ENCODE measurements at regions not wholly inside any gene's neighbourhood (a gene's known extent, or its start where the extent isn't known, plus 50 kb on each side); places are given as distances from the start of the nearest gene placed in this dataset.
"Not testable (repeated sequence)": the region's sequence is repeated elsewhere in the genome, so short reads cannot be mapped to it uniquely, and the experiment has no call there.

- no peak for DNase-seq
Observed at GRCh38 chr4:29710519-29710918, 1009.6 kb upstream of the PCDH7 start.

GRCh38 chr4:29711226-29711625 is 1008.9 kb upstream of the PCDH7 start:
- no peak for DNase-seq

- no peak for DNase-seq
Observed at GRCh38 chr4:29717287-29718057, 1002.7 kb upstream of the PCDH7 start.

- DNase-seq, result no peak
Observed at GRCh38 chr4:29718136-29718535, 1002.0 kb upstream of the PCDH7 start.

- no peak for DNase-seq
Observed at GRCh38 chr4:29722253-29722652, 997.9 kb upstream of the PCDH7 start.

GRCh38 chr4:29726938-29727337 is 993.2 kb upstream of the PCDH7 start:
- DNase-seq, result no peak

- DNase-seq, result no peak
Observed at GRCh38 chr4:29734343-29735213, 985.6 kb upstream of the PCDH7 start.

GRCh38 chr4:29756966-29757365 is 963.2 kb upstream of the PCDH7 start:
- DNase-seq, result no peak

- no peak for DNase-seq
Observed at GRCh38 chr4:29762151-29762550, 958.0 kb upstream of the PCDH7 start.

- no peak for DNase-seq
Observed at GRCh38 chr4:29770627-29771026, 949.5 kb upstream of the PCDH7 start.

GRCh38 chr4:29788123-29788522 is 932.0 kb upstream of the PCDH7 start:
- not testable (repeated sequence) for DNase-seq

GRCh38 chr4:29805245-29805644 is 914.9 kb upstream of the PCDH7 start:
- no peak for DNase-seq

- peak; percentile 19 for DNase-seq
Observed at GRCh38 chr4:29805916-29806480, 914.2 kb upstream of the PCDH7 start.

- DNase-seq, result no peak
Observed at GRCh38 chr4:29817961-29818360, 902.2 kb upstream of the PCDH7 start.

- no peak for DNase-seq
Observed at GRCh38 chr4:29829067-29829466, 891.1 kb upstream of the PCDH7 start.

GRCh38 chr4:29852537-29852936 is 867.6 kb upstream of the PCDH7 start:
- DNase-seq, result peak; percentile 71

- no peak for DNase-seq
Observed at GRCh38 chr4:29853833-29854232, 866.3 kb upstream of the PCDH7 start.

- DNase-seq, result no peak
Observed at GRCh38 chr4:29861307-29861706, 858.9 kb upstream of the PCDH7 start.

GRCh38 chr4:29867412-29867811 is 852.8 kb upstream of the PCDH7 start:
- DNase-seq, result no peak

GRCh38 chr4:29900336-29900735 is 819.8 kb upstream of the PCDH7 start:
- no peak for DNase-seq

- DNase-seq, result no peak
Observed at GRCh38 chr4:29908276-29908675, 811.9 kb upstream of the PCDH7 start.

- peak; percentile 7 for DNase-seq
Observed at GRCh38 chr4:29927895-29928294, 792.3 kb upstream of the PCDH7 start.

- DNase-seq, result no peak
Observed at GRCh38 chr4:29948451-29948850, 771.7 kb upstream of the PCDH7 start.

- no peak for DNase-seq
Observed at GRCh38 chr4:29948858-29949257, 771.3 kb upstream of the PCDH7 start.
